Karpas-422 (cell line): ENCODE measurements at regions not wholly inside any gene's neighbourhood (a gene's known extent, or its start where the extent isn't known, plus 50 kb on each side); places are given as distances from the start of the nearest gene placed in this dataset.
A peak's percentile ranks its signal among the peaks of the same experiment; 100 is the strongest.

Experiments used
- DNase-seq: peaks from one replicate; pipeline ENCODE4 v3.0.0-alpha.2; 2015
- H2AFZ ChIP-seq: fragments of 200-600 bp; sonication (generic); 2 replicates; pipeline ENCODE4 v1.6.1; 2014; ENCODE audit warnings: antibody characterized with exemption, low read length, mixed read lengths
- H3K27ac ChIP-seq: fragments of 200-600 bp; sonication (generic); 2 replicates; pipeline ENCODE4 v1.5.1; 2014; ENCODE audit warnings: mild to moderate bottlenecking, low read length, moderate library complexity
- H3K27me3 ChIP-seq: fragments of 200-600 bp; sonication (generic); 2 replicates; pipeline ENCODE4 v1.6.1; 2014; ENCODE audit warnings: low read length, mixed read lengths
- H3K36me3 ChIP-seq: fragments of 200-600 bp; sonication (generic); 2 replicates; pipeline ENCODE4 v1.6.1; 2014; ENCODE audit warnings: low read length, mixed read lengths; ENCODE audit not compliant: insufficient read depth
- H3K4me1 ChIP-seq: fragments of 200-600 bp; sonication (generic); 2 replicates; pipeline ENCODE4 v1.6.1; 2014; ENCODE audit warnings: mild to moderate bottlenecking, low read length, mixed read lengths
- H3K4me2 ChIP-seq: fragments of 200-600 bp; sonication (generic); 2 replicates; pipeline ENCODE4 v1.6.1; 2014; ENCODE audit warnings: low read length, low read depth, mild to moderate bottlenecking; ENCODE audit not compliant: poor library complexity, severe bottlenecking
- H3K4me3 ChIP-seq: fragments of 200-600 bp; sonication (generic); 2 replicates; pipeline ENCODE4 v1.5.1; 2014; ENCODE audit warnings: mild to moderate bottlenecking, antibody characterized with exemption, low read length, mixed read lengths
- H3K79me2 ChIP-seq: fragments of 200-600 bp; sonication (generic); 2 replicates; pipeline ENCODE4 v1.6.1; 2014; ENCODE audit warnings: mild to moderate bottlenecking, low read length, mixed read lengths
- H3K9ac ChIP-seq: fragments of 200-600 bp; sonication (generic); 2 replicates; pipeline ENCODE4 v1.6.0; 2014; ENCODE audit warnings: low read length
- H3K9me2 ChIP-seq: fragments of 200-600 bp; sonication (generic), shearing (Covaris generic); replicated peaks from 2 replicates; pipeline ENCODE4 v1.6.0; 2014; ENCODE audit warnings: mild to moderate bottlenecking, low read length, moderate library complexity; ENCODE audit not compliant: insufficient read depth
- H3K9me3 ChIP-seq: fragments of 300-700, 200-600 bp; sonication (generic); 2 replicates; pipeline ENCODE4 v1.6.1; 2014; ENCODE audit warnings: low read length, mixed read lengths
- H4K20me1 ChIP-seq: fragments of 200-600 bp; sonication (generic); 2 replicates; pipeline ENCODE4 v1.6.1; 2014; ENCODE audit warnings: mild to moderate bottlenecking, antibody characterized with exemption, low read length, low read depth; ENCODE audit not compliant: insufficient read depth

DNA sequence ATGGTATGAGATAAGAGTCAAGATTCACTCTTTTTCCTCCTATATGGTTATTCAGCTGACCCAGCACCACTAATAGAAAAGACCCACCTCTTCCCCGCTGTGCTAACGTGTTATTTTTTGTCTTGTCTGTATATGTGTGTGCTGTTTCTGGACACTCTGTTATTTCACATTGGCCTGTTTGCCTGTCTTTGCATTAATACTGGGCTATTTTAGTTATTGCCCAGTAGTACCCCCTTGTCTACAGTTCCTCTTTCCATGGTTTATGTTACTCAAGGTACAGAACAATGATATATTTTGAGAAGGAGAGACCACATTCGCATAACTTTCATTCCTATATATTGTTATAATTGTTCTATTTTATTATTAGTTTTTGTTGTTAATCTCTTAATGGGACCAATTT is 74.0 kb upstream of the SIAH1 start:
- H3K79me2 ChIP-seq, result no peaks in the 10 kb centered on the region
- no peak overlapping the region for H3K4me3 ChIP-seq
- DNase-seq, result no peak
- no peak overlapping the region for H2AFZ ChIP-seq
- H3K4me1 ChIP-seq, result peaks cover 3% of the 10 kb centered on the region
- no peak overlapping the region for H3K9ac ChIP-seq
- H3K4me2 ChIP-seq, result no peak overlapping the region
- H3K36me3 ChIP-seq, result no peaks in the 10 kb centered on the region
- H3K27ac ChIP-seq, result no peak overlapping the region
- H3K27me3 ChIP-seq, result no peaks in the 10 kb centered on the region
- no peaks in the 10 kb centered on the region for H4K20me1 ChIP-seq
- H3K9me2 ChIP-seq, result no peaks in the 10 kb centered on the region
- no peaks in the 10 kb centered on the region for H3K9me3 ChIP-seq

DNA sequence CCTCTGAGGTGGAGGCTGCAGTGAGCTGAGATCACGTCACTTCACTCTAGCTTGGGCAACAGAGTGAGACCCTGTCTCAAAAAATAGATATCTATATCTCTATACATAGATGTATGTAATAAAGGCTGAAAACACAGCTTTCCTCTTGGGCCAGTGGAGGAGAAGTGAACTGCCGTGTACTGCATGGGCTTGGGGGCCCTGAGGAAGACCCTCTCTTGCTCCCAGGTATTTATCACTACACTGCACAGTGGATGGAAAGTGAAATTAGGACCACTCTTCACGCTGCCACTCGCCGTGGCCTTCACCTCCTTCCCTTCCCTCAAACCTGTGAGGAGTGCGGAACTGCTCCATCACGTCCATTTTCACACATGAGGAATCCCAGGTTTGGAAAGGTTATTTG is 68.8 kb upstream of the SIAH1 start:
- Histone ChIP-seq H4K20me1 (no peaks in the 10 kb centered on the region), H3K9me2 (no peaks in the 10 kb centered on the region), H3K4me2 (no peak overlapping the region), H3K4me3 (no peak overlapping the region), H3K27ac (no peak overlapping the region), H2AFZ (no peak overlapping the region), H3K4me1 (peaks cover 3% of the 10 kb centered on the region), H3K36me3 (no peaks in the 10 kb centered on the region), H3K9ac (no peak overlapping the region), H3K79me2 (no peaks in the 10 kb centered on the region), H3K9me3 (no peaks in the 10 kb centered on the region), H3K27me3 (no peaks in the 10 kb centered on the region)
- DNase-seq, result no peak

DNA sequence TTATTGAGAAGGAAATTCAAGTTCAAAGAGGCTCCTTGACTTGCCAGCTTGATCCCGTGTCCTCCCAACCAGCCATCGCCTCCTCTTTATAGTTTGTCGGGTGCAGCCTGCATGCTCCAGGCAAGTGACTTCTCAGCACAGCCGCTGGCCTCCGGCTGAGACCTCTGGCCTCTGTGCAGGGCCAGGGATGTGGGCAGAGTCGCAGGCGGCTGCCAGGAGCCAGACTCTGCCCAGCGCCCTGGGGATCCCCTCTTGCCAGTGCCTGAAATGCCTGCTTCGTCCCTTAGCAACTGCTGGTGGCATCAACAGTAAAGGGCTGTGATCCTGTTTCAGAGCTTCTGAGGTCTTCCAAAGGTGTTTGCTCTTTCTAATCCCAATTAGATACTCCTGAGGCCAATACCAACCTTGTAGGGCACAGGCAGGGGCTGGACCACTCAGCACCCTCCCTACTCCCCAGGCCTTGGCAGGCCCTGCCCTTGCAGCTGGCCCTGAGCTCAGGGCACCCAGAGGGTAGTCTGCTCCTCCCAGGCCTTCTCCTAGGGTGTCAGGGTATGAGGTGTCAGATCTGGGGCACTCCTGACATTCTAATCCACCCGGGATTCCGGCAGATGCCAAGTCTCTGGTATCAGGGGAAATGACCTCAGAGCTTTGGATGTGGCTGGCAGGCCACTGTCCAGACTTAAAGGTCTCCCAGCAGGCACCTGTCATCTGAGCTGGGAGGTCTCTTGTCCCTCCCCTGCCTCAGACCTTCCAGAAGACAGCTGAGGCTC is 68.0 kb upstream of the SIAH1 start:
- H3K79me2 ChIP-seq, result no peaks in the 10 kb centered on the region
- no peaks in the 10 kb centered on the region for H3K27me3 ChIP-seq
- H3K27ac ChIP-seq, result no peak overlapping the region
- no peaks in the 10 kb centered on the region for H3K36me3 ChIP-seq
- H3K4me3 ChIP-seq, result no peak overlapping the region
- no peak overlapping the region for H3K4me2 ChIP-seq
- no peaks in the 10 kb centered on the region for H3K4me1 ChIP-seq
- no peak overlapping the region for H2AFZ ChIP-seq
- no peaks in the 10 kb centered on the region for H3K9me3 ChIP-seq
- DNase-seq, result no peak
- H3K9me2 ChIP-seq, result no peaks in the 10 kb centered on the region
- H3K9ac ChIP-seq, result no peak overlapping the region
- no peaks in the 10 kb centered on the region for H4K20me1 ChIP-seq

DNA sequence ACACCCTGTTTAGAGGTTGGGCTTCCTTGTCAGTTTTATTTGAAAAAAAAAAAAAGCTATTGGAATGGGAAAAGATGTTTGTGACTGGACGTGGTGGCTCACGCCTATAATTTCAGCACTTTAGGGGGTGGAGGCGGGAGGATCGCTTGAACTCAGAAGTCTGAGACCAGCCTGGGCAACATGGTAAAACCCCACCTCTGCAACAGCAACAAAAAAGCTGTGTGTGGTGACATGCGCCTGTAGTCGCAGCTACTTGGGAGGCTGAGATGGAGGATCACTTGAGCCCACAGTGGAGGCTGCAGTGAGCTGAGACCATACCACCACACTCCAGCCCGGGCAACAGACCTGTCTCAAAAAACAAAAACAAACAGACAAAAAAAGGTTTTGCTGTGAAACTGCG is 66.1 kb upstream of the SIAH1 start:
- H3K4me1 ChIP-seq, result no peaks in the 10 kb centered on the region
- H3K9ac ChIP-seq, result no peak overlapping the region
- H3K4me3 ChIP-seq, result no peak overlapping the region
- DNase-seq, result no peak
- no peaks in the 10 kb centered on the region for H3K9me2 ChIP-seq
- H2AFZ ChIP-seq, result no peak overlapping the region
- H3K27ac ChIP-seq, result no peak overlapping the region
- H3K27me3 ChIP-seq, result no peaks in the 10 kb centered on the region
- no peak overlapping the region for H3K4me2 ChIP-seq
- H3K9me3 ChIP-seq, result no peaks in the 10 kb centered on the region
- H4K20me1 ChIP-seq, result no peaks in the 10 kb centered on the region
- H3K79me2 ChIP-seq, result no peaks in the 10 kb centered on the region
- no peaks in the 10 kb centered on the region for H3K36me3 ChIP-seq

DNA sequence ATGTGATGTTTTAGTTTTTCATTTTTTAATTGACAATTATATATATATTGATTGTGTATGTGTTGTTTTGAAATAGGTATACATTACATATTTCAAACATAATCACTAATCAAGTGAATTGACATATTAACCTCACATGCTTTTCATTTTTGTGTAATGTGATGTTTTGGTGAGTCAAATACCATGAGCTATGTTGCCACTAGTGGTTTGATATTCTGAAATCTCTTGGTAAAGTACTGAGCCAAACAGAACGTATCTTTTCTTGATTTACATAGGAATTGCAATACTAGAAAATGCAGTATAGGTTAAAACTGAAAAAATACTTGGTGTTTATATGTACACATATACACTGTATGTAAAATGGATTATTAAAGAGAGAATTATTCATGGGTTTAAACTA is 65.2 kb upstream of the SIAH1 start:
- Histone ChIP-seq H2AFZ (no peak overlapping the region), H3K4me1 (no peaks in the 10 kb centered on the region), H3K4me2 (no peak overlapping the region), H3K9me2 (no peaks in the 10 kb centered on the region), H3K27ac (no peak overlapping the region), H4K20me1 (no peaks in the 10 kb centered on the region), H3K4me3 (no peak overlapping the region), H3K27me3 (no peaks in the 10 kb centered on the region), H3K9me3 (no peaks in the 10 kb centered on the region), H3K9ac (no peak overlapping the region), H3K79me2 (no peaks in the 10 kb centered on the region), H3K36me3 (no peaks in the 10 kb centered on the region)
- no peak for DNase-seq

DNA sequence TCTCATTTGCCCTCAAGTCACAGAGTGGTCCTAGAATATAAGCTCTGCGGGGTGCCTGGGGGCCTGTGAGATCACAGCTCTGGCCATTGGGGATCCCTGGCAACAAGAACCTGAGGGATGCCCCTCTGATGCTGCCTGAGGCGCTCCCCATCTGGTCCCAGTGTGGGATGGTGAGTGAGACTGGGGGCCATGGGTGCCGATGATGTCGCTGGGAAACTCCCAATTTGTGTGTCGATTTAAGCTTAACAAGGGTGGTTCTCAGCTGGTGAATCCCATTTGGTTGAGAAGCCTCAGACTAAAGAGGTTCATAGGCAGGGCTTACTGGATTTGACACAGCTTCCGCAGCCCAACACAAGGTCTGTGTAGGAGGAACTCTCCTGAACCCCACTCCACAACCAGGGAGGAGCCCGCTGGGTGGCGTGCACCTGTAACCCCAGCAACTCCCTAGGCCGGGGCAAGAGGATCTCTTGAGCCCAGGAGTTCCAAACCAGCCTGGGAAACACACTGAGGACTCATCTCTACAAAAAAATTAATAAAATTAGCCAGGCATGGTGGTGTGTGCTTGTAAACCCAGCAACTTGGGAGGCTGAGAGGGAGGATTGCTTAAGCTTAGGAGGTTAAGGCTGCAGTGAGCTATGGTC is 63.7 kb upstream of the SIAH1 start:
- no peak overlapping the region for H3K4me3 ChIP-seq
- H4K20me1 ChIP-seq, result no peaks in the 10 kb centered on the region
- no peak overlapping the region for H3K9ac ChIP-seq
- no peak overlapping the region for H3K4me2 ChIP-seq
- no peak overlapping the region for H2AFZ ChIP-seq
- H3K36me3 ChIP-seq, result no peaks in the 10 kb centered on the region
- DNase-seq, result no peak
- H3K79me2 ChIP-seq, result no peaks in the 10 kb centered on the region
- H3K27ac ChIP-seq, result no peak overlapping the region
- no peaks in the 10 kb centered on the region for H3K9me2 ChIP-seq
- H3K4me1 ChIP-seq, result no peaks in the 10 kb centered on the region
- H3K27me3 ChIP-seq, result no peaks in the 10 kb centered on the region
- no peaks in the 10 kb centered on the region for H3K9me3 ChIP-seq

DNA sequence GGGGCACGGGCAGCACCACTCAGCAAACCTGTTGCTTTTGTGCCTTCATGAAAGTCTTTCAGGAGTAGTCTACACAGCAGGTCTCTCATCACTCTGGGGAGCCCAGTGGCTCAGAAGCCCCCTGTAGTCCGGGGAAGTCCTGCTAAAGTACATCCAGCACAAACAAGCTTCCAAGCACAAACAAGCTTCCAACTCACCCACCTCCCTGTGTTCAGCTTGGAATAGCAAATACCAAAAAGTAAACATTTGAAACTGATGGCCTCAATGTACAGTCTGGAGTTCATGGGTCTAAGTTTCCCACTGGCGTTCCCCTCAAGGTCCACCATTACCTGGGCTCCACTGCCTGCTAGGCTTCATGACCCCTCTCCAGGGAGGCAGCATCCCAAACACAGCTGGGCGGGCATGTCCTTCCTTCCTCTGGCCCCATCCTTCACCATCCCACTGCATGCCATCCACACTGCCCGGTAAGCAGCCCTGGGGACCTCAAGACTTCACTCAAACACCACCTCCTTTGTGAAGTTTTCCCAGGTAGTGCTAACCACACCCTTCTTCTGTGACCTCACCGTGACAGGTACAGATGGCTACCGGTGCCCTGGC is 62.8 kb upstream of the SIAH1 start:
- Histone ChIP-seq H3K36me3 (no peaks in the 10 kb centered on the region), H3K27ac (no peak overlapping the region), H3K9me2 (no peaks in the 10 kb centered on the region), H3K4me3 (no peak overlapping the region), H3K9me3 (no peaks in the 10 kb centered on the region), H3K27me3 (no peaks in the 10 kb centered on the region), H4K20me1 (no peaks in the 10 kb centered on the region), H3K4me2 (no peak overlapping the region), H3K9ac (no peak overlapping the region), H2AFZ (no peak overlapping the region), H3K79me2 (no peaks in the 10 kb centered on the region), H3K4me1 (no peaks in the 10 kb centered on the region)
- DNase-seq, result no peak

DNA sequence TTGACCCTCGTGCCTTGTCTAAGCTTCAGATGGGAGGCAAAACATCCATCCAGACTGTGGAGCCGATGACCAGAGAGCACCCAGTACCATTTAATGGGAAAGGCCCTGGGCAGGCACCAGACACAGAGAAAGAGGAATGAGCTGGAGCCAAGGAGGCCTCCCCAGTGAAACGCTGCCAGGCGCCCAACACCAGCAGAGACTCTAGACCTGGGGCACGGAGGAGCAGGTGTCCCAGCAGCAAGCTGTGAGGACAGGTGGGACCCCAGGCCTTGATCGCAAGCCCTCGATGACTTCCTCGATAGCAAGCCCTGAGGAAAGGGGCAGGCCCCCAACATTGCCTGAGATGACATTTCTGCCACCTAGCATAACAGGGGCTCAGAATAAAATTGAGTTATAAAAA is 62.2 kb upstream of the SIAH1 start:
- Histone ChIP-seq H3K9me3 (no peaks in the 10 kb centered on the region), H3K4me1 (no peaks in the 10 kb centered on the region), H3K4me3 (no peak overlapping the region), H3K9ac (no peak overlapping the region), H3K4me2 (no peak overlapping the region), H3K79me2 (no peaks in the 10 kb centered on the region), H3K27ac (no peak overlapping the region), H4K20me1 (no peaks in the 10 kb centered on the region), H2AFZ (no peak overlapping the region), H3K9me2 (no peaks in the 10 kb centered on the region), H3K36me3 (no peaks in the 10 kb centered on the region), H3K27me3 (no peaks in the 10 kb centered on the region)
- peak; percentile 9 for DNase-seq
